ENCODE measurements at regions not wholly inside any gene's neighbourhood (a gene's known extent, or its start where the extent isn't known, plus 50 kb on each side); places are given as distances from the start of the nearest gene placed in this dataset.
"Not testable (repeated sequence)": the region's sequence is repeated elsewhere in the genome, so short reads cannot be mapped to it uniquely, and the experiment has no call there.

DNA sequence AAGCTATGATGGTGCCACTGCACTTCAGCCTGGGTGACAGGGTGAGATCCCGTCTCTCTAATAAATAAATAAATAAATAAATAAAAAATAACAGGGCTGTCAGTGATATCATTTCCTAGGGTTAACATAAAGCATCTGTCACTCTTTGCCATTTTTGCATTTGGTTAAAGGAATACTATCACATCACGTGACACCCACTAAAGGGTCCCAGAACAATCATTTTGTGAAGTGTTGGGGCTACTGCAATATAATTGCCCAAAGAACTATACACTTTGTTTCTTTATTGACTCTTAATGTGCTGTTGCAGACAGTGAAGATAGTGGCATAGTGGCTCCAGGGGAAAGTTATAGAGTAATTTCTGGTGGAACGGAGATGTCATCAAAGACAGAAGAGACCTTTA lies 176.5 kb upstream of the MMS22L start:
- no peak for DNase-seq

- no peak for DNase-seq
Observed at GRCh38 chr6:97459986-97460385, 177.0 kb upstream of the MMS22L start.

DNA sequence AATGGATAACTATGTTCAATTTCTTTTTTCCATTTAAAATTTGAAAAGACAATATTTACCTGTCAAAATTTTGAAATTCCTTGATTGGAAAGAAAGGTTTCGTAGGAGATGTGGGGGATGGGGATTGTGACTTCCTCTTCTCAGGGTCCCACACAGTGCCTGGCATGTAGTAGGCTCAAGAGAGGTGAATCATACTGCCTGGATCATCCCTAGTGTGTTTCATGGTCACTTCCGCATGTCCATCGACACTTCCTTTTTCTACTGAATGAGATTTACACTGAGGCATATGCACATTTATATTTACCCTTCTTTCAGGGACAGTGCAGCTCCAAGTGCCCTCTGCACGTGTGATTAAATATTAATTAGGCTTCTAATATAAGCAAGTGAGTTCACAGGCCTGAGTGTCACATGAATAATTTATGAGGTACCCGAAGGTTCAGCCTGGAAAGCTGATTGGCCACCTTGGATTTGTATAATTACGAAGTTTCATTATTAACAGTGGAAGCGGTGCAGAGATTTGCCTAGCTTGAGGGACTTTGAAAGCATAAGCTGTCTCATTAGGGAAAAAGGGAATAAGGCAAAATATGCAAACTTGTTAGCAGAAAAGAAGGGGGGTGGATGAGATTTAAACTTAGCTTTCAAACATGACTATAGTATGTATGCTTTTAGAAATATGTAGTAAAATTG lies 177.5 kb upstream of the MMS22L start:
- DNase-seq: peak in 1 of 2 experiments; percentile 2

DNA sequence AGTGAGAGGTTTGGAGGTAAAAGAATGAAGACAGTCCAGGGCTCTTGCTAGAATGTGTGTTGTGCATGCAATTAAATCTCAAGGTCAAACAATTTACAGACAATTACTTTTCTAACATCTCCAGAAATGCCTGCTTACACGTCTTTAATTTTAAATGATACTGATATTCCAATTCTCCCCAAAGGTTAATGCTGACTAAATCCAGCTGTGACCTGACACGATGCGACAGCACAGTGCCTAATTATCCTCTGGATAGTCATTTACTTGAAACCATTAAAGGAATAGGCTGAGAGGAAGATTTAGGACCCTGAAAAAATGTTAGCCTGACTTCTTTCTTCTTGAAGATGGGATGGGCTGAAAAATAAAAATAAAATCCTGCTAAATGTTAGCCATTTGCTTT lies 178.2 kb upstream of the MMS22L start:
- DNase-seq: no peak

- no peak for DNase-seq
Observed at GRCh38 chr6:97462031-97462430, 179.0 kb upstream of the MMS22L start.

DNA sequence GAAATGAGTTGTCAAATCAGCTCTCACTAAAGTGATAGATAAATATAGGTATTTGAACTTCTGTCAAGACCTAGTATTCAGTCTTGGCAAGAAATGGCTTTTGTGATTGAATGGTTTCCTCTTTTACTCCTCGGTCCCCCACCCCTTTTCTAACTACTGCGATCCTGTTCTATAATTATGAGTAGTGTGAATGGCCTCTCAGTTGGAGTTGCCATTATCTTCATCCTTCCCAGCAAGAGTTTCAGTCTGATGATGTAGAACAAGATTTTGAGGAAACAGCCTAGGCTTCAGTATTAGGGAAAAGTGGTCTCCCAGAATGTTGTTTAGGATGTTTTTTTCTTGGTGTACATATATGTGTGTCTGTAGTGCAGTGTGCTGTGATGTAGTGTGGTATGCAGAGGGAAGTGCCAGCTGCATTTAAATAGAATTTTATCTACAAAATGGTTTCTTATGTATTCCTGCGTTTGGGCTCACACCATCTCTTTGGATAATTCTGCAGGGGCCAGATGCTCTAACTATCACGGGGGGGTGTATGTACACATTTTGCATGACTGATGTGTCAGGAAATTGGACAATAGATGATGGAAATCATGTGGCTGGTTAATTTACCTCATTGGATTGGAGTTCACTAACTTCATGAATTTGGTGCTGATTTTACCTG lies 180.1 kb upstream of the MMS22L start:
- no peak for DNase-seq

DNA sequence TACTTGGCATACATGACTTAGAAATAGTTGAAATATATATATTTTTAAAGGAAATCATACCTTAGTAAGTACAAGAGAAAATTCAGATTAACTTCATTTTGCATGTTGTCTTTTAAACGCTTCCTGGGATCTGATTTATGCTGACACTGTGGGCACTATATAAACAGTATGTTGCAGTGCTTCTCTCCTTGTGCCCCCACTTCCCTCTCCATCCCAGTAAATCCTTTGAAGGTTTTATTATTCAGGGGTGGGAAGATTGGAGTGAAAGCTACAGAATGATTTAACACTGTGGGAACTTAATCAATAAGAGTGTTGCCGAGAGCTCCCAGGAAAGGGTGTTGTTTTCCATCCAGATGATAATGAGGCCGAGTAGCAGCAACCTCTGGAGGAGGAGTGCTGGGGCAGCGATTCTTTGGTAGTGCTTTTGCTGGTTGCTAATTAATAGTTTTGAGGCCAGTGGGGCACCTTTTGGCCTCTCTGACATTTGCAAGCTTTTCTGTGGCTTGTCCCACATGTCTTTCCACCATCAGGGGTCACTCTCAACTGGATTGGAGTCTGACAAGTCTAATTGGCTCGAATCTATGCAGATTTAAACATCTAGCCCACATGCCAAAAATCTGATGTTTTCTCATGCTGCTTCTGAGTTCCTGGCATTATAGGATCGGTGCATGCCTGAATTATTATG lies 183.0 kb upstream of the MMS22L start:
- no peak for DNase-seq

GRCh38 chr6:97468981-97469380 lies 186.0 kb upstream of the MMS22L start:
- no peak for DNase-seq

DNA sequence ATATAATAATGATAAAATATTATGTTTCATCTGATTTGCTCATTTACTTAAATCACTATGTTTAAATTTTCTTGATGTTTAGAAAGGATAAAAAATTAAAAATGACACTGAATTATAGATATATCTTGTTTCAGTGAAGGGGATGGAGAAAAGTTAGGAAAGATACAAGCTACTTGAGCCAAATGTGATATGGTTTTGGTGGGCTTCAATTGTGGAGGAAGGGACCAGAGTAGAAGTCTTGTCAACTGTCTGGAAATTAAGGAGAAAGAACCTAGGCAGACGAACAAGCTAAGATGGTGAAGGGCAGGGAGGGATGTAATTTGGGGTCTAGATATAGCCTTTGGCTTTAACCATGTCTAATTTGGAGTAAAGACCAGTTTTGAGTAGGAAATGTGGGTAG lies 186.4 kb upstream of the MMS22L start:
- no peak for DNase-seq

- DNase-seq: no peak
Observed at GRCh38 chr6:97470322-97470721, 187.3 kb upstream of the MMS22L start.

- no peak for DNase-seq
Observed at GRCh38 chr6:97473979-97474378, 191.0 kb upstream of the MMS22L start.

DNA sequence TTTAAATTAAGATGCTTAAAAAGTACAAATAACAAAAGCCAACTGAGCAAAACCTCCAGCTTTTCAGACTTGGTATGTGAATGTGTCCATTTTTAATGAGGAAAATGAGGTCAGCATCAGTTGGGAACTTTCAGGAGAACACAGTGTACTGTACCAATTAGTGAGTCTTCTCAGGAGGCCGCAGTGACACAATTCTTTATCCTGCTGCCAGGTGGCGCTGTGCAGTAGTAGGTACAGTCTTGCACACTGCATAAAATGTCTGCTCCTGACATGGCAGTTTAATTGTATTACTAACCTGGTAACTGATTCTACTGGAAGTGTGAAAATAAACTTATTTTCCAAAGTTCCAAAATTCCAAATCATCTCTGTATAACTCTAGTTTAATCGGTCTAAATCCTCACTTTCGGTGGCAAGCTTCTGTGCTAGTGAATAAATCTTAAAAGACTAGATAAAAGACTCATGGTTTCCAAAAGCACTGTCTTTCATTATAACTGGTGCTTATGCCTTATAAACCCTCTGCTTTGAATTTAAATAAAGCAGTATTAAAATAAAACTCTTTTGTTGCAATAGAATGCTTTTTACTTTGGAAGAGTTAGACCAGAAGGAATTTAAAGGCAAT lies 214.8 kb upstream of the MMS22L start:
- DNase-seq: peak; percentile 74 to 89

GRCh38 chr6:97501853-97502252 lies 218.8 kb upstream of the MMS22L start:
- no peak for DNase-seq

DNA sequence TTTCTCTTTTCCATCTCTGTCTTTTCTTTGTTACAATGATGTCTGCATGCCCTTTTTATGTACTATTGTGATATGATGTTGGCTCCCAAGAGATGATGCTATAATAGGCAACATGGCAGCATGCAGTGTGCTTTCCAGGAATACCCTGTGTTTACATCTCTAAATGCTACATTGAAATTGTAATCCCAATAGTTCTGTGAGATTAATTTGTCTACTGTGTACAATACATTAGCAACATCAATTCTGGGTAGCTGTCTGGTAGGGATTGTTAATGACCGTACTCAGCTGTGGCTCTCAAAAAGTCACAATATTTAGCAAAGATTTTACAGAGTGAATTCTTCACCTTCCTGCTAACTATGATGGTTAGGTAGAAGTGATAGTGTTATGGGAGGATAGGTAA lies 225.6 kb upstream of the MMS22L start:
- DNase-seq: no peak

DNA sequence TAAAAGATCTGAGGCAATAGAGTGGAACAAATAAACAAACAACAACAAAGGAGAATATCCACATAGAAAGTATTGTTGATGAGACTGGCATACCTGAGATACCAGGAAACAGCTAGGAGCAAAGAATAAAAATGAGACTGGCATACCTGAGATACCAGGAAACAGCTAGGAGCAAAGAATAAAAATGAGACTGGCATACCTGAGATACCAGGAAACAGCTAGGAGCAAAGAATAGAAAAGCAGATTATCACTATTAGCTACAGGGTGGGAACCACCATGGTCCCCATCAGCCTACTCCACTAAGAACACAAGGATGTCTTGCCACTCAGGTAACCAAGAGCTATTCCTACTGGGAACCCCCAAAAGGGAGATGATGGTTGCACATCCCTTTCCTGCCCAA lies 230.2 kb upstream of the MMS22L start:
- not testable (repeated sequence) for DNase-seq

- DNase-seq: no peak
Observed at GRCh38 chr6:97524811-97525210, 241.8 kb upstream of the MMS22L start.

DNA sequence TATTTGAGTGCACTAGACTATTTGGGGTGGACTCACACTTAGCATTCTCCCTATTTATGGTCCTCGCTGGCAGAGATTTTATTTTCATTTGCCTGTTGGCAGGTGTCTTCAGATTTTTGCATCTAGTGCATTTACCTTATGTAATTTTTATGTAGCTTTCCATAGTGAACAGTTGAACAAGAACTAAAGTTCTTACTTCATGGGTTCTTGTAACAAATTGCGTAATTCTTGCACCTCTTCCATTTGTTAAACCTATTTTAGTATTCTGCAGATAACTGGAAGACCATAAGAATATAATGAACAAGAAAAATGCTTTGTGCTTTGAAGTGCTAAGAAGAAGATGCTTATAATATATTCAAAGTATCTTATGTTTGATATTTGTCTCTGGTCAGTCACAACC lies 252.8 kb upstream of the MMS22L start:
- DNase-seq: no peak

DNA sequence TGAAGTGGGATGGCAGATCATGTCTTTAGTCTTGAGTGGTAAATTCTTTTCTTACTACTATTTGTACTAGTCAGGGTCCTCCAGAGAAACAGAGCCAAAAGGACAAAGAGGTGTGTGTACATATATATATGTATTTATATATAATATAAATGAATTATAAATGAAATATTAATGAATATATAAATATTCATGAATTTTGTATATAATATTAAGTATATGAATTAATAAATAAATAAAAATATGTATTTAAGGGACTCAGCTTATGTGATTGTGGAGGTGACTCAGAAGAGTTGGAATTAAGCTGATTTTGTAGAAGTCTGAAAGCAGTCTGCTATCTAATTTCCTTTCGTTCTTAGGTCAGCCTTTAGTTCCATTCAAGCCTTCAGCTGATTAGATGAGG lies 265.3 kb upstream of the MMS22L start:
- DNase-seq: no peak

GRCh38 chr6:97557355-97557754 lies 274.3 kb upstream of the MMS22L start:
- DNase-seq: no peak

DNA sequence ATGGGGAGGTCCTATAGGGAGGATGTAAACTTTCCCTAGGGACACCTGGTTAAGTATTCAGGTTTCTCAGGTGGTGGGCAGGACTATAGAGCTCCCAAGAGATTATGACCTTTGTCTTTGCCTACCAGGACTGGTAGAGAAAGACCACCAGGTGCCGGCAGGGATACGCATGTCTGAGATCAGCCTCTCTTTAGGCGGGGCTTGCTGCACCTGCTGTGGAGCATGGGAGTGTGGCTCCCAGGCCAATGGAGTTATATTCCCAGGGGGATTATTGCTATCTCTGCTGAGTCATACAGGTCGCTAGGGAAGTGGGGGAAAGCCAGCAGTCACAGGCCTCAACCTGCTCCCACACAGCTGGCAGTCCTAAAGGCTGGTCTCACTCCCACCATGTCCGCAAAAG lies 280.5 kb upstream of the MMS22L start:
- no peak for DNase-seq

DNA sequence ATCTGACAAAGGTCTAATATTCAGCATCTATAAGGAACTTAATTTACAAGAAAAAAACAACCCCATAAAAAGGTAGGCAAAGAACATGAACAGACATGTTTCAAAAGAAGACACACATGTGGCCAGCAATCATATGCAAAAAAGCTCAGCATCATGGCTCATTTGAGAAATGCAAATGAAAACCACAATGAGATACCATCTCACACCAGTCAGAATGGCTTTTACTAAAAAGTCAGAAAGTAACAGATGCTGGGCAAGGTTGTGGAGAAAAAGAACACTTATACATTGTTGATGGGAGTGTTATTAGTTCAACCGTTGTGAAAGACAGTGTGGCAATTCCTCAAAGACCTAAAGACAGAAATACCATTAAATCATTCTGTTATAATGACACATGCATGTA lies 289.9 kb upstream of the MMS22L start:
- DNase-seq: no peak

DNA sequence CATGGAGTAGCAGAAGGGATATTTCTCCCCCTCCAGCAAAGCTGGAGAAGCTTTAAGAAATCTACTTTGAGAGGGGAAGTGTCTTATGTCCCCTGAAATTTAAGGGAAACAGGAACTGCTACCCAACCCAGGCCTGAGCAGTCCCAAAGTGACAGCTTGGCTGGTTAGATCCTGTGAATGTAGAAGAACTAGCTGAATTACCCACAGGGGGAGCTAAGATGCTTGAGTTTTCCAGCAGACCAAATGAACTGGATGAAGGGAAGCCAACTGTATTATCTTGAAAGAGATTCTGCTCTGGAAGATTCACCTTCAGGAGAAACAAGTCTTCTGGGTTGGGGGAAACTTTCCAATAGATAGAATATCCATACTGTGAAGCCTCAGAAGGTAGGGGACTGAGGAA lies 303.3 kb upstream of the MMS22L start:
- peak; percentile 14 to 23 for DNase-seq

DNA sequence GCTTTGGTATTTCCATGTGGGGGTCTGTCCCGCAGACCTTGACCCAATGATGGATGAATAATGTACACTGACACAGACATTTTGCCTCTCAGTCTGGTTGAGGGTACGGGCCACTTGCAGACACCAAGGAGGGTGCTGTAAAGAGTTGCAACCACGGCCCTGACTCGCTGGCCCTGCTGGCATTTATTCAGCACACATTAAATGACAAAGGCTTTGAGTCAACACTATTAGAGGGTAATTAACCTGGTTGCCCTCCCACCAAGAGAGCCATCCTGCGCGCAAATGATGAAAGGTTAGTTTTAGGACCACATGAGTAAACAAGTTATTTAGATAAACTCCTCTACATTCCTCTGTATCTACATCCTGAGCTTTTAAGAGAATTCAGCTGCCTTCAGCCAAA lies 308.9 kb upstream of the MMS22L start:
- DNase-seq: no peak

DNA sequence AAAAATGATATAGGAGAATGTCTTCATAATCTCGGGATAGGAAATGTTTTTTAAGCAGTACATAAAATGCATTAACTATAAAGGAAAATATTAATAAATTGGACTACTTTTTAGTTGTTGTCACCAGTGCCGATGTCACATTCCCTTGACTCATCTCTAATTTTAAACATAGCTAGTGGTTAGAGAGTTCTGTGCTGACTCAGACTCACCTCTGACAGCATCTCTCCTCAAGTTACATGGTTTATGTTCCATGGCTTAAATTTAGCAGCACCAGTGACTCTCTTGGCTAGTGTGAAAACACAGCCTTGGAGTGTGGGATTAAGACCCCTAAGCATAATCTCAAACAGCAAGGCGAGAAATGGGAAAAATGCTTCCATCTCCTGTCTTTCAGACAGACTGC lies 311.8 kb upstream of the MMS22L start:
- no peak for DNase-seq
